Neural progenitor cell (in vitro differentiated cells): ENCODE measurements at regions not wholly inside any gene's neighbourhood (a gene's known extent, or its start where the extent isn't known, plus 50 kb on each side); places are given as distances from the start of the nearest gene placed in this dataset.

Experiments used
- DNase-seq: peaks from one replicate; pipeline ENCODE4 v3.0.0-alpha.2; 2016; ENCODE audit warnings: low spot score
- H2AFZ ChIP-seq: fragments of 200-600 bp; sonication (generic); replicated peaks from 2 replicates; pipeline ENCODE4 v1.6.1; 2016; ENCODE audit warnings: antibody characterized with exemption
- H3F3A ChIP-seq: fragments of 200-600 bp; sonication (generic); 2 replicates; pipeline ENCODE4 v1.6.1; 2016; ENCODE audit warnings: antibody characterized with exemption, low read depth
- H3K27ac ChIP-seq: fragments of 200-600 bp; sonication (generic); 2 replicates; pipeline ENCODE4 v1.5.1; 2016; ENCODE audit warnings: mild to moderate bottlenecking
- H3K27me3 ChIP-seq: fragments of 200-600 bp; sonication (generic); 2 replicates; pipeline ENCODE4 v1.6.1; 2016; ENCODE audit warnings: mild to moderate bottlenecking, moderate library complexity
- H3K36me3 ChIP-seq: fragments of 200-600 bp; sonication (generic); 2 replicates; pipeline ENCODE4 v1.5.1; 2016
- H3K4me1 ChIP-seq: fragments of 200-600 bp; sonication (generic); 2 replicates; pipeline ENCODE4 v1.6.1; 2016; ENCODE audit warnings: mixed run types
- H3K4me2 ChIP-seq: fragments of 200-600 bp; sonication (generic); 2 replicates; pipeline ENCODE4 v1.6.1; 2016
- H3K4me3 ChIP-seq: fragments of 200-600 bp; sonication (generic); 2 replicates; pipeline ENCODE4 v1.5.1; 2016
- H3K79me2 ChIP-seq: fragments of 200-600 bp; sonication (generic); 2 replicates; pipeline ENCODE4 v1.6.1; 2016; ENCODE audit warnings: low read depth
- H3K9ac ChIP-seq: fragments of 200-600 bp; sonication (generic); 2 replicates; pipeline ENCODE4 v1.6.1; 2016
- H3K9me3 ChIP-seq: fragments of 200-600 bp; sonication (generic); 2 replicates; pipeline ENCODE4 v1.5.1; 2016; ENCODE audit warnings: low read depth
- H4K20me1 ChIP-seq: fragments of 200-600 bp; sonication (generic); 2 replicates; pipeline ENCODE4 v1.6.1; 2016; ENCODE audit warnings: low read depth
- H3K27ac Mint-ChIP-seq: 3 replicates; pipeline ENCODE4 v1.8.0; 2021; ENCODE audit warnings: mixed read lengths
- H3K27me3 Mint-ChIP-seq: 2 replicates; pipeline ENCODE4 v1.8.0; 2022; ENCODE audit warnings: low read depth, mild to moderate bottlenecking, inconsistent platforms, moderate library complexity, mixed read lengths; ENCODE audit not compliant: insufficient read depth
- H3K36me3 Mint-ChIP-seq: 3 replicates; pipeline ENCODE4 v1.8.0; 2021; ENCODE audit warnings: mixed read lengths
- H3K4me1 Mint-ChIP-seq: 3 replicates; pipeline ENCODE4 v1.8.0; 2021; ENCODE audit warnings: mixed read lengths
- H3K4me3 Mint-ChIP-seq: 3 replicates; pipeline ENCODE4 v1.8.0; 2021; ENCODE audit warnings: mild to moderate bottlenecking, moderate library complexity, mixed read lengths
- H3K9me3 Mint-ChIP-seq: 3 replicates; pipeline ENCODE4 v1.8.0; 2020; ENCODE audit warnings: mixed read lengths
- CTCF ChIP-seq: fragments of 200-600 bp; sonication (generic); IDR thresholded peaks from 2 replicates; pipeline ENCODE4 v1.5.1; 2017; ENCODE audit warnings: antibody characterized with exemption, mild to moderate bottlenecking
- EZH2 ChIP-seq: fragments of 200-600 bp; sonication (generic); IDR thresholded peaks from 2 replicates; pipeline ENCODE4 v1.6.1; 2017; ENCODE audit warnings: antibody characterized with exemption, mild to moderate bottlenecking, moderate library complexity
- EZH2phosphoT487 ChIP-seq: fragments of 200-600 bp; sonication (generic); IDR thresholded peaks from 2 replicates; pipeline ENCODE4 v1.6.1; 2017; ENCODE audit warnings: antibody characterized with exemption

GRCh38 chr16:80202831-80203413, 337.9 kb upstream of the DYNLRB2 start:
- H3K4me3 ChIP-seq, result no peak overlapping the region
- TF ChIP-seq EZH2 (no peak), CTCF (no peak), EZH2phosphoT487 (no peak)
- no peaks in the 10 kb centered on the region for H3K9me3 Mint-ChIP-seq
- H3K27me3 Mint-ChIP-seq, result no peaks in the 10 kb centered on the region
- H3K27ac Mint-ChIP-seq, result no peak overlapping the region
- H3K27me3 ChIP-seq, result no peaks in the 10 kb centered on the region
- no peaks in the 10 kb centered on the region for H3K4me1 ChIP-seq
- H3K4me1 Mint-ChIP-seq, result peaks cover 14% of the 10 kb centered on the region
- H4K20me1 ChIP-seq, result no peaks in the 10 kb centered on the region
- H3K4me3 Mint-ChIP-seq, result no peak overlapping the region
- no peaks in the 10 kb centered on the region for H3K9me3 ChIP-seq
- DNase-seq, result no peak
- no peak overlapping the region for H3K4me2 ChIP-seq
- no peaks in the 10 kb centered on the region for H3K36me3 Mint-ChIP-seq
- H3K9ac ChIP-seq, result no peak overlapping the region
- no peaks in the 10 kb centered on the region for H3K36me3 ChIP-seq
- H3K79me2 ChIP-seq, result no peaks in the 10 kb centered on the region
- H2AFZ ChIP-seq, result no peak overlapping the region
- H3K27ac ChIP-seq, result no peak overlapping the region
- H3F3A ChIP-seq, result no peaks in the 10 kb centered on the region

- Histone ChIP-seq H2AFZ (no peak overlapping the region), H3K27me3 (no peaks in the 10 kb centered on the region), H3K9me3 (no peaks in the 10 kb centered on the region), H3F3A (no peaks in the 10 kb centered on the region), H3K36me3 (no peaks in the 10 kb centered on the region), H3K4me3 (no peak overlapping the region), H3K79me2 (no peaks in the 10 kb centered on the region), H3K27ac (no peak overlapping the region), H3K4me2 (no peak overlapping the region), H3K4me1 (no peaks in the 10 kb centered on the region), H4K20me1 (no peaks in the 10 kb centered on the region), H3K9ac (no peak overlapping the region)
- H3K36me3 Mint-ChIP-seq, result no peaks in the 10 kb centered on the region
- no peaks in the 10 kb centered on the region for H3K27me3 Mint-ChIP-seq
- TF ChIP-seq EZH2phosphoT487 (no peak), CTCF (no peak), EZH2 (no peak)
- no peak overlapping the region for H3K4me3 Mint-ChIP-seq
- no peaks in the 10 kb centered on the region for H3K9me3 Mint-ChIP-seq
- H3K4me1 Mint-ChIP-seq, result peaks cover 19% of the 10 kb centered on the region
- no peak overlapping the region for H3K27ac Mint-ChIP-seq
- DNase-seq, result no peak
Measured at GRCh38 chr16:80200079-80200478, 340.7 kb upstream of the DYNLRB2 start.

GRCh38 chr16:80199614-80200013, 341.2 kb upstream of the DYNLRB2 start:
- Mint-ChIP-seq H3K27ac (no peak overlapping the region), H3K36me3 (no peaks in the 10 kb centered on the region), H3K4me1 (peaks cover 19% of the 10 kb centered on the region), H3K9me3 (no peaks in the 10 kb centered on the region), H3K27me3 (no peaks in the 10 kb centered on the region), H3K4me3 (no peak overlapping the region)
- H3K4me2 ChIP-seq, result no peak overlapping the region
- H2AFZ ChIP-seq, result no peak overlapping the region
- H3K36me3 ChIP-seq, result no peaks in the 10 kb centered on the region
- no peaks in the 10 kb centered on the region for H3K4me1 ChIP-seq
- no peaks in the 10 kb centered on the region for H3K9me3 ChIP-seq
- no peaks in the 10 kb centered on the region for H3K79me2 ChIP-seq
- no peak overlapping the region for H3K27ac ChIP-seq
- H3K4me3 ChIP-seq, result no peak overlapping the region
- no peak overlapping the region for H3K9ac ChIP-seq
- H3K27me3 ChIP-seq, result no peaks in the 10 kb centered on the region
- H3F3A ChIP-seq, result no peaks in the 10 kb centered on the region
- TF ChIP-seq EZH2phosphoT487 (no peak), CTCF (no peak), EZH2 (no peak)
- no peaks in the 10 kb centered on the region for H4K20me1 ChIP-seq
- no peak for DNase-seq
